Upper lobe of left lung (tissue), 4 donors: ENCODE measurements at regions not wholly inside any gene's neighbourhood (a gene's known extent, or its start where the extent isn't known, plus 50 kb on each side); places are given as distances from the start of the nearest gene placed in this dataset.

Experiments used
- CTCF ChIP-seq, 6 experiments: fragments of 450-650 bp in 4 of 6; fragments of 200-600 bp in 2 of 6; sonication (generic) in 2 of 6; IDR thresholded peaks; one replicate each; pipeline ENCODE4 v1.5.1; 2016 to 2019; ENCODE audit warnings: antibody characterized with exemption in 6 of 6
- EP300 ChIP-seq, 4 donors: sonication (generic); formaldehyde crosslinking; IDR thresholded peaks; one replicate each; pipeline ENCODE4 v1.5.1; 2017; ENCODE audit warnings: antibody characterized with exemption in 4 of 4, control low read depth in 2 of 4
- POLR2A ChIP-seq, 4 donors: fragments of 450-650 bp; IDR thresholded peaks; one replicate each; pipeline ENCODE4 v1.5.1; 2016 to 2017; ENCODE audit warnings: antibody characterized with exemption in 4 of 4, mild to moderate bottlenecking in 2 of 4
- POLR2AphosphoS5 ChIP-seq, 2 donors: sonication (generic); formaldehyde crosslinking; IDR thresholded peaks; one replicate each; pipeline ENCODE4 v1.5.1; 2017; ENCODE audit warnings: antibody characterized with exemption in 2 of 2

- no peak for TF ChIP-seq CTCF (IDR thresholded peaks at IDR 0.05)
- TF ChIP-seq POLR2A (IDR thresholded peaks at IDR 0.05): no peak
- TF ChIP-seq EP300 (IDR thresholded peaks at IDR 0.05): no peak
- no peak for TF ChIP-seq POLR2AphosphoS5 (IDR thresholded peaks at IDR 0.05)
Measured at GRCh38 chr14:44712024-44712815, 205.1 kb upstream of the FSCB start.
